Epithelial cell of esophagus (primary cell): ENCODE measurements at regions not wholly inside any gene's neighbourhood (a gene's known extent, or its start where the extent isn't known, plus 50 kb on each side); places are given as distances from the start of the nearest gene placed in this dataset.

ENCODE experiments used
- DNase-seq: peaks from one replicate; pipeline ENCODE4 v3.0.0; 2010; ENCODE audit warnings: low read depth
- H3K4me3 ChIP-seq: 2 replicates; pipeline ENCODE4 v1.5.1; 2011; ENCODE audit warnings: mild to moderate bottlenecking, low read length, control low read depth
- CTCF ChIP-seq: IDR thresholded peaks from 2 replicates; pipeline ENCODE4 v1.5.1; 2011; ENCODE audit warnings: low read depth, mild to moderate bottlenecking, low read length, control low read depth, inconsistent platforms; ENCODE audit not compliant: insufficient read depth; ENCODE audit errors: missing control alignments

- H3K4me3 ChIP-seq = no peak overlapping the region
- DNase-seq = no peak
- TF ChIP-seq CTCF = no peak
Observed at GRCh38 chr11:112718483-112718882, 242.7 kb upstream of the NCAM1 start.

GRCh38 chr11:112719736-112720525, 241.3 kb upstream of the NCAM1 start:
- no peak overlapping the region for H3K4me3 ChIP-seq
- DNase-seq = no peak
- TF ChIP-seq CTCF = no peak

GRCh38 chr11:112722148-112722547, 239.1 kb upstream of the NCAM1 start:
- no peak for DNase-seq
- no peak overlapping the region for H3K4me3 ChIP-seq
- TF ChIP-seq CTCF = no peak

GRCh38 chr11:112722876-112723275, 238.3 kb upstream of the NCAM1 start:
- no peak for DNase-seq
- H3K4me3 ChIP-seq = no peak overlapping the region
- no peak for TF ChIP-seq CTCF

- TF ChIP-seq CTCF = no peak
- no peak for DNase-seq
- no peak overlapping the region for H3K4me3 ChIP-seq
Observed at GRCh38 chr11:112723676-112724495, 237.3 kb upstream of the NCAM1 start.

- DNase-seq = no peak
- TF ChIP-seq CTCF = no peak
- no peak overlapping the region for H3K4me3 ChIP-seq
Observed at GRCh38 chr11:112724496-112724790, 236.8 kb upstream of the NCAM1 start.
